SK-N-SH (cell line): ENCODE measurements at regions not wholly inside any gene's neighbourhood (a gene's known extent, or its start where the extent isn't known, plus 50 kb on each side); places are given as distances from the start of the nearest gene placed in this dataset.

Source experiments
- CTCF ChIA-PET: fragments of 300-600, 350-600 bp; formaldehyde crosslinking; extraction: SDS; loops from one replicate; lab custom pipeline; 2021; lab: Yijun Ruan, JAX
- POLR2A ChIA-PET: fragments of 350-600 bp; sonication (Branson Sonifier 250); formaldehyde crosslinking; extraction: SDS; loops from one replicate; lab custom pipeline; 2020; ENCODE audit warnings: antibody characterized with exemption, inconsistent platforms; lab: Yijun Ruan, JAX
- DNase-seq: peaks from one replicate; pipeline ENCODE4 v3.0.0; 2012
- H2AFZ ChIP-seq: fragments of 200-600 bp; sonication (generic); 2 replicates; pipeline ENCODE4 v1.8.1; 2016; ENCODE audit warnings: antibody characterized with exemption, mild to moderate bottlenecking, low read depth
- H3F3A ChIP-seq: fragments of 200-600 bp; sonication (generic); replicated peaks from 2 replicates; pipeline ENCODE3; 2016; ENCODE audit warnings: antibody characterized with exemption, mild to moderate bottlenecking; ENCODE audit not compliant: insufficient read depth
- H3K27ac ChIP-seq, 2 experiments: fragments of 200-500 bp in 1 of 2; fragments of 200-600 bp in 1 of 2; sonication (Bioruptor generic) in 1 of 2; sonication (generic), shearing (Covaris generic) in 1 of 2; 2 replicates each; pipeline versions ENCODE4 v1.5.1 to v1.6.1; 2014 to 2016; ENCODE audit warnings: low read depth in 2 of 2, inconsistent platforms in 1 of 2, low read length in 1 of 2, mild to moderate bottlenecking in 1 of 2, mixed read lengths in 1 of 2
- H3K27me3 ChIP-seq: fragments of 200-600 bp; sonication (generic), shearing (Covaris generic); 2 replicates; pipeline ENCODE4 v1.6.1; 2016; ENCODE audit warnings: mixed run types; ENCODE audit not compliant: insufficient read depth
- H3K36me3 ChIP-seq, 2 experiments: fragments of 200-500 bp in 1 of 2; fragments of 200-600 bp in 1 of 2; sonication (Bioruptor generic) in 1 of 2; sonication (generic) in 1 of 2; replicated peaks in 1 of 2; 2 replicates each; pipeline versions ENCODE3 to v1.5.1; 2014 to 2016; ENCODE audit warnings: low read length in 1 of 2, mild to moderate bottlenecking in 1 of 2; ENCODE audit not compliant: insufficient read depth in 2 of 2, control insufficient read depth in 1 of 2
- H3K4me1 ChIP-seq, 2 experiments: fragments of 200-500 bp in 1 of 2; fragments of 200-600 bp in 1 of 2; sonication (Bioruptor generic) in 1 of 2; sonication (generic), shearing (Covaris generic) in 1 of 2; 2 replicates each; pipeline versions ENCODE4 v1.5.1 to v1.6.1; 2014 to 2016; ENCODE audit warnings: low read depth in 1 of 2, low read length in 1 of 2, mixed run types in 1 of 2; ENCODE audit not compliant: insufficient read depth in 2 of 2, control insufficient read depth in 1 of 2
- H3K4me2 ChIP-seq: fragments of 200-600 bp; sonication (generic), shearing (Covaris generic); 2 replicates; pipeline ENCODE4 v1.6.1; 2017; ENCODE audit warnings: mixed run types
- H3K4me3 ChIP-seq, 2 experiments: fragments of 200-500 bp in 1 of 2; fragments of 200-600 bp in 1 of 2; sonication (Bioruptor generic) in 1 of 2; sonication (generic), shearing (Covaris generic) in 1 of 2; 2 replicates each; pipeline versions ENCODE4 v1.5.1 to v1.8.1; 2014 to 2016; ENCODE audit warnings: low read depth in 2 of 2, inconsistent platforms in 1 of 2, low read length in 1 of 2, mild to moderate bottlenecking in 1 of 2, mixed read lengths in 1 of 2, moderate library complexity in 1 of 2
- H3K79me2 ChIP-seq: fragments of 200-600 bp; sonication (generic); 2 replicates; pipeline ENCODE4 v1.8.1; 2017; ENCODE audit warnings: mild to moderate bottlenecking; ENCODE audit not compliant: insufficient read depth
- H3K9ac ChIP-seq: fragments of 200-600 bp; sonication (generic); 2 replicates; pipeline ENCODE4 v1.6.1; 2017; ENCODE audit warnings: mixed run types
- H3K9me2 ChIP-seq: fragments of 200-600 bp; sonication (generic); 2 replicates; pipeline ENCODE4 v1.6.1; 2017; ENCODE audit warnings: mixed run types
- H3K9me3 ChIP-seq: fragments of 200-600 bp; sonication (generic); 2 replicates; pipeline ENCODE4 v1.6.1; 2017; ENCODE audit warnings: mixed run types, mild to moderate bottlenecking, moderate library complexity
- H4K20me1 ChIP-seq: fragments of 200-600 bp; sonication (generic); 2 replicates; pipeline ENCODE4 v1.6.1; 2017; ENCODE audit warnings: mild to moderate bottlenecking, mixed run types; ENCODE audit not compliant: insufficient read depth
- CHD2 ChIP-seq: fragments of 150-350 bp; IDR thresholded peaks from 2 replicates; pipeline ENCODE4 v1.6.1; 2018; ENCODE audit warnings: low read length; ENCODE audit not compliant: partially characterized antibody
- ELF1 ChIP-seq: IDR thresholded peaks from 2 replicates; pipeline ENCODE4 v1.4.0; 2012
- EP300 ChIP-seq, 2 experiments: IDR thresholded peaks; 2 replicates each; pipeline versions ENCODE4 v1.4.0 to v1.6.1; 2012; ENCODE audit warnings: borderline replicate concordance in 1 of 2, low read depth in 1 of 2, low read length in 1 of 2
- EZH2phosphoT487 ChIP-seq: fragments of 200-600 bp; sonication (generic); IDR thresholded peaks from 2 replicates; pipeline ENCODE4 v1.6.1; 2017; ENCODE audit warnings: low read depth, mixed run types, mild to moderate bottlenecking, antibody characterized with exemption, moderate library complexity, borderline replicate concordance
- FOXM1 ChIP-seq: IDR thresholded peaks from 2 replicates; pipeline ENCODE4 v1.4.0; 2012; ENCODE audit warnings: low read depth, mild to moderate bottlenecking
- JUND ChIP-seq: IDR thresholded peaks from 2 replicates; pipeline ENCODE4 v1.4.0; 2012
- MXI1 ChIP-seq: IDR thresholded peaks from 2 replicates; pipeline ENCODE4 v1.6.1; 2012; ENCODE audit warnings: mild to moderate bottlenecking, low read depth, low read length, improper control_type of control experiment
- NRF1 ChIP-seq: IDR thresholded peaks from 2 replicates; pipeline ENCODE4 v1.6.1; 2012; ENCODE audit warnings: low read depth, mild to moderate bottlenecking, low read length
- RXRA ChIP-seq: IDR thresholded peaks from 2 replicates; pipeline ENCODE4 v1.4.0; 2012; ENCODE audit warnings: low read depth, mild to moderate bottlenecking, borderline replicate concordance
- SMC3 ChIP-seq: IDR thresholded peaks from 2 replicates; pipeline ENCODE4 v1.6.1; 2012; ENCODE audit warnings: low read depth, low read length, improper control_type of control experiment
- TCF12 ChIP-seq: IDR thresholded peaks from 2 replicates; pipeline ENCODE4 v1.4.0; 2012
- TEAD4 ChIP-seq: IDR thresholded peaks from 2 replicates; pipeline ENCODE4 v1.4.0; 2012; ENCODE audit warnings: mild to moderate bottlenecking, borderline replicate concordance; ENCODE audit not compliant: insufficient read depth
- YY1 ChIP-seq: IDR thresholded peaks from 2 replicates; pipeline ENCODE4 v1.4.0; 2012; ENCODE audit warnings: low read depth, mild to moderate bottlenecking
- WGBS: methylation state at CpG from one replicate; pipeline ENCODE4 v1.1.6; 2017; ENCODE audit warnings: low lambda C conversion rate; 5-methylcytosine and 5-hydroxymethylcytosine counted together
- TF ChIP-seq, protein P1 (sequence below): IDR thresholded peaks from 2 replicates; pipeline ENCODE4 v1.6.1; 2012; ENCODE audit warnings: mild to moderate bottlenecking, low read depth, low read length, moderate library complexity
- TF ChIP-seq, protein P2 (sequence below): IDR thresholded peaks from 2 replicates; pipeline ENCODE4 v1.4.0; 2012; ENCODE audit warnings: low read depth, borderline replicate concordance
- TF ChIP-seq, protein P3 (sequence below): fragments of 150-350 bp; IDR thresholded peaks from 2 replicates; pipeline ENCODE4 v1.6.1; 2017; ENCODE audit warnings: antibody characterized with exemption, low read length, low read depth, borderline replicate concordance

DNA sequence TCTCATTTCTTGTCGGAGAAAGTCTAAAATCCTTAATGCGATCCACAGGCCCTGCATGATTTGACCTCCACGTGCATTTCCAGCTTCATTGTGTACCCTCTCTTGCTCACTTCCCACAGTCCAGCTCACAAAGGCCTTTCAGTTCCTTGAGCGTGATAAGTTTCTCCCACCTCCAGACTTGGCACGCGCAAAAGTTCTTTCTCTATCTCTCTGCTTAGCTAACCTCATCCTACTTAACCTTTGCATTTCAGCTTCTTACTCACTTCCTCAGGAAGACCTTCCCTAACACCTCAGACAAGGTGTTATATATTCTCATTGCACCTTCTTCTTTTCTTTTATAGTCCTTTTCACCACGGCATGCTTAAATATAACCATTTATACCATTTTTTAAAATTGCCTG is 124.8 kb upstream of the XPO1 start:
- POLR2A ChIA-PET, result no interaction called here

More for the DNA sequence above, 124.8 kb upstream of the XPO1 start:
- no peak for DNase-seq
- H3K9me2 ChIP-seq, result no peaks in the 10 kb centered on the region
- H3K4me3 ChIP-seq, result no peak overlapping the region
- H3F3A ChIP-seq, result no peaks in the 10 kb centered on the region
- CTCF ChIA-PET, result no interaction called here
- TF ChIP-seq CHD2, result no peak
- TF ChIP-seq NRF1, result no peak
- TF ChIP-seq, protein P1, sequence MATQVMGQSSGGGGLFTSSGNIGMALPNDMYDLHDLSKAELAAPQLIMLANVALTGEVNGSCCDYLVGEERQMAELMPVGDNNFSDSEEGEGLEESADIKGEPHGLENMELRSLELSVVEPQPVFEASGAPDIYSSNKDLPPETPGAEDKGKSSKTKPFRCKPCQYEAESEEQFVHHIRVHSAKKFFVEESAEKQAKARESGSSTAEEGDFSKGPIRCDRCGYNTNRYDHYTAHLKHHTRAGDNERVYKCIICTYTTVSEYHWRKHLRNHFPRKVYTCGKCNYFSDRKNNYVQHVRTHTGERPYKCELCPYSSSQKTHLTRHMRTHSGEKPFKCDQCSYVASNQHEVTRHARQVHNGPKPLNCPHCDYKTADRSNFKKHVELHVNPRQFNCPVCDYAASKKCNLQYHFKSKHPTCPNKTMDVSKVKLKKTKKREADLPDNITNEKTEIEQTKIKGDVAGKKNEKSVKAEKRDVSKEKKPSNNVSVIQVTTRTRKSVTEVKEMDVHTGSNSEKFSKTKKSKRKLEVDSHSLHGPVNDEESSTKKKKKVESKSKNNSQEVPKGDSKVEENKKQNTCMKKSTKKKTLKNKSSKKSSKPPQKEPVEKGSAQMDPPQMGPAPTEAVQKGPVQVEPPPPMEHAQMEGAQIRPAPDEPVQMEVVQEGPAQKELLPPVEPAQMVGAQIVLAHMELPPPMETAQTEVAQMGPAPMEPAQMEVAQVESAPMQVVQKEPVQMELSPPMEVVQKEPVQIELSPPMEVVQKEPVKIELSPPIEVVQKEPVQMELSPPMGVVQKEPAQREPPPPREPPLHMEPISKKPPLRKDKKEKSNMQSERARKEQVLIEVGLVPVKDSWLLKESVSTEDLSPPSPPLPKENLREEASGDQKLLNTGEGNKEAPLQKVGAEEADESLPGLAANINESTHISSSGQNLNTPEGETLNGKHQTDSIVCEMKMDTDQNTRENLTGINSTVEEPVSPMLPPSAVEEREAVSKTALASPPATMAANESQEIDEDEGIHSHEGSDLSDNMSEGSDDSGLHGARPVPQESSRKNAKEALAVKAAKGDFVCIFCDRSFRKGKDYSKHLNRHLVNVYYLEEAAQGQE, result no peak
- no peak for TF ChIP-seq JUND
- TF ChIP-seq EZH2phosphoT487, result no peak
- no peak for TF ChIP-seq SMC3
- no peak for TF ChIP-seq TCF12
- TF ChIP-seq, protein P2, sequence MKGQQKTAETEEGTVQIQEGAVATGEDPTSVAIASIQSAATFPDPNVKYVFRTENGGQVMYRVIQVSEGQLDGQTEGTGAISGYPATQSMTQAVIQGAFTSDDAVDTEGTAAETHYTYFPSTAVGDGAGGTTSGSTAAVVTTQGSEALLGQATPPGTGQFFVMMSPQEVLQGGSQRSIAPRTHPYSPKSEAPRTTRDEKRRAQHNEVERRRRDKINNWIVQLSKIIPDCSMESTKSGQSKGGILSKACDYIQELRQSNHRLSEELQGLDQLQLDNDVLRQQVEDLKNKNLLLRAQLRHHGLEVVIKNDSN, result no peak
- TF ChIP-seq RXRA, result no peak
- TF ChIP-seq MXI1, result no peak
- TF ChIP-seq YY1, result no peak
- TF ChIP-seq ELF1, result no peak
- TF ChIP-seq, protein P3, sequence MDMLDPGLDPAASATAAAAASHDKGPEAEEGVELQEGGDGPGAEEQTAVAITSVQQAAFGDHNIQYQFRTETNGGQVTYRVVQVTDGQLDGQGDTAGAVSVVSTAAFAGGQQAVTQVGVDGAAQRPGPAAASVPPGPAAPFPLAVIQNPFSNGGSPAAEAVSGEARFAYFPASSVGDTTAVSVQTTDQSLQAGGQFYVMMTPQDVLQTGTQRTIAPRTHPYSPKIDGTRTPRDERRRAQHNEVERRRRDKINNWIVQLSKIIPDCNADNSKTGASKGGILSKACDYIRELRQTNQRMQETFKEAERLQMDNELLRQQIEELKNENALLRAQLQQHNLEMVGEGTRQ, result no peak
- TF ChIP-seq EP300 (IDR thresholded peaks at IDR 0.05; ENCODE audit: borderline replicate concordance in 1 of 2, low read depth in 1 of 2, low read length in 1 of 2), result no peak
- no peak for TF ChIP-seq FOXM1
- no peak for TF ChIP-seq TEAD4
- no peak overlapping the region for H3K9ac ChIP-seq
- H3K36me3 ChIP-seq, result no peaks in the 10 kb centered on the region
- no peaks in the 10 kb centered on the region for H3K79me2 ChIP-seq
- H3K4me1 ChIP-seq, result peaks cover 3 to 9% of the 10 kb centered on the region in 2 experiments; a peak in 2 of 4 replicates
- WGBS, result 91% methylated on average over 7 of the region's 7 CpGs
- H4K20me1 ChIP-seq, result no peaks in the 10 kb centered on the region
- H2AFZ ChIP-seq, result no peak overlapping the region
- H3K9me3 ChIP-seq, result no peaks in the 10 kb centered on the region
- H3K27me3 ChIP-seq, result no peaks in the 10 kb centered on the region
- no peak overlapping the region for H3K4me2 ChIP-seq
- H3K27ac ChIP-seq, result no peak overlapping the region
